ENCODE measurements at regions not wholly inside any gene's neighbourhood (a gene's known extent, or its start where the extent isn't known, plus 50 kb on each side); places are given as distances from the start of the nearest gene placed in this dataset.

GRCh38 chr12:4857472-4858291 is 52.0 kb upstream of the KCNA1 start:
- Mint-ChIP-seq H3K27me3 (ENCODE audit: low read depth, unreplicated experiment) (peaks cover 59% of the 10 kb centered on the region), H3K9me3 (ENCODE audit: unreplicated experiment) (peaks cover 1% of the 10 kb centered on the region), H3K4me1 (ENCODE audit: low read depth, unreplicated experiment) (peaks cover 14% of the 10 kb centered on the region), H3K4me3 (ENCODE audit: unreplicated experiment) (no peak overlapping the region), H3K36me3 (ENCODE audit: low read depth, unreplicated experiment) (peaks cover 2% of the 10 kb centered on the region), H3K27ac (ENCODE audit: unreplicated experiment) (no peak overlapping the region)
- H3K27me3 ChIP-seq (ENCODE audit: insufficient read depth, low read length), result peaks cover 16% of the 10 kb centered on the region
- no peaks in the 10 kb centered on the region for H3K36me3 ChIP-seq (ENCODE audit: insufficient read depth, low read length)
- peak overlapping the region; percentile 54 for H2AFZ ChIP-seq (ENCODE audit: low read depth, low read length)
- peaks cover 9% of the 10 kb centered on the region for H3K4me1 ChIP-seq (ENCODE audit: insufficient read depth, low read length)
- no peak for FAIRE-seq
- peak; percentile 41 for DNase-seq (ENCODE audit: low read depth)
- no peaks in the 10 kb centered on the region for H3K79me2 ChIP-seq (ENCODE audit: insufficient read depth, low read length)
- H3K4me3 ChIP-seq (ENCODE audit: insufficient read depth, low read depth, low read length), result no peak overlapping the region
- H3K4me2 ChIP-seq (ENCODE audit: low read length), result peak overlapping the region; percentile 78
- no peak overlapping the region for H3K9ac ChIP-seq (ENCODE audit: low read length)
- no peaks in the 10 kb centered on the region for H4K20me1 ChIP-seq (ENCODE audit: insufficient read depth, low read length)
- H3K27ac ChIP-seq (ENCODE audit: low read depth, low read length), result no peak overlapping the region
- TF ChIP-seq EZH2 (IDR thresholded peaks at IDR 0.05; ENCODE audit: insufficient read depth, low read length) (peak; percentile 29), CTCF (IDR thresholded peaks at IDR 0.05; ENCODE audit: insufficient read depth, low read depth, low read length) (peak; percentile 92)
- H3K9me3 ChIP-seq (ENCODE audit: insufficient read depth, low read depth, low read length), result no peaks in the 10 kb centered on the region

- H3K9me3 Mint-ChIP-seq (ENCODE audit: unreplicated experiment), result no peaks in the 10 kb centered on the region
- H3K79me2 ChIP-seq (ENCODE audit: insufficient read depth, low read length), result no peaks in the 10 kb centered on the region
- H3K27me3 Mint-ChIP-seq (ENCODE audit: low read depth, unreplicated experiment), result peaks cover 66% of the 10 kb centered on the region
- no peak overlapping the region for H3K9ac ChIP-seq (ENCODE audit: low read length)
- no peaks in the 10 kb centered on the region for H4K20me1 ChIP-seq (ENCODE audit: insufficient read depth, low read length)
- no peak overlapping the region for H3K4me3 Mint-ChIP-seq (ENCODE audit: unreplicated experiment)
- FAIRE-seq (no peak), DNase-seq (ENCODE audit: low read depth) (no peak)
- no peak overlapping the region for H3K4me3 ChIP-seq (ENCODE audit: insufficient read depth, low read depth, low read length)
- no peak overlapping the region for H3K4me2 ChIP-seq (ENCODE audit: low read length)
- H3K27me3 ChIP-seq (ENCODE audit: insufficient read depth, low read length), result peaks cover 16% of the 10 kb centered on the region
- no peaks in the 10 kb centered on the region for H3K36me3 Mint-ChIP-seq (ENCODE audit: low read depth, unreplicated experiment)
- H3K4me1 ChIP-seq (ENCODE audit: insufficient read depth, low read length), result peaks cover 9% of the 10 kb centered on the region
- no peaks in the 10 kb centered on the region for H3K36me3 ChIP-seq (ENCODE audit: insufficient read depth, low read length)
- no peak overlapping the region for H3K27ac Mint-ChIP-seq (ENCODE audit: unreplicated experiment)
- no peaks in the 10 kb centered on the region for H3K9me3 ChIP-seq (ENCODE audit: insufficient read depth, low read depth, low read length)
- H3K4me1 Mint-ChIP-seq (ENCODE audit: low read depth, unreplicated experiment), result peaks cover 14% of the 10 kb centered on the region
- TF ChIP-seq EZH2 (IDR thresholded peaks at IDR 0.05; ENCODE audit: insufficient read depth, low read length) (no peak), CTCF (IDR thresholded peaks at IDR 0.05; ENCODE audit: insufficient read depth, low read depth, low read length) (no peak)
- no peak overlapping the region for H3K27ac ChIP-seq (ENCODE audit: low read depth, low read length)
- no peak overlapping the region for H2AFZ ChIP-seq (ENCODE audit: low read depth, low read length)
Measured at GRCh38 chr12:4858386-4858785, 51.3 kb upstream of the KCNA1 start.

Measured in astrocyte (in vitro differentiated cells and primary cell).